GM19238 (cell line): ENCODE measurements at regions not wholly inside any gene's neighbourhood (a gene's known extent, or its start where the extent isn't known, plus 50 kb on each side); places are given as distances from the start of the nearest gene placed in this dataset.

Experiments used
- DNase-seq: peaks from one replicate; pipeline ENCODE4 v3.0.0; 2011; ENCODE audit warnings: low spot score; ENCODE audit not compliant: insufficient read length

- no peak for DNase-seq
These were observed 517.5 kb downstream of the EFNA5 start for GRCh38 chr5:107153283-107153682.

- no peak for DNase-seq
These were observed 521.3 kb downstream of the EFNA5 start for GRCh38 chr5:107149243-107150005.

DNA sequence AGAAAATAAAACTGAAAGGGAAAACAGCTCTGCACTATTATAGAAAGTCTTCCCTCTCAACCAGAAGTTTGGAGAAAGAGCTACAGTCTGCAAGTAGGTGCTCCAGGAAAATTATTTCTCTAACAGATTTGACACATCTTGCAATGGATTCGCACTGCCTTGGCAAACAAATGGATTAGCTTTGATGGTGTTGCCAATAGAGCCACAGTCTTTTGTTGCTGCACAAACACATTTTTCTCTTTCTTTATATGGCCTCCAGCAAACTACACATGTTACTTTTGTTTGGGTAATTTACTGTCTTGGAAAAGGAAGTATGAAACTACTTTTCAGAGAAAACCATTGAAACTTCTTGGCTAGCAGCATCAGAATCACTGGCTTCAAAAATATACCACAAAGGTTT is 523.1 kb downstream of the EFNA5 start:
- DNase-seq: no peak

- no peak for DNase-seq
These were observed 523.8 kb downstream of the EFNA5 start for GRCh38 chr5:107146901-107147300.

DNA sequence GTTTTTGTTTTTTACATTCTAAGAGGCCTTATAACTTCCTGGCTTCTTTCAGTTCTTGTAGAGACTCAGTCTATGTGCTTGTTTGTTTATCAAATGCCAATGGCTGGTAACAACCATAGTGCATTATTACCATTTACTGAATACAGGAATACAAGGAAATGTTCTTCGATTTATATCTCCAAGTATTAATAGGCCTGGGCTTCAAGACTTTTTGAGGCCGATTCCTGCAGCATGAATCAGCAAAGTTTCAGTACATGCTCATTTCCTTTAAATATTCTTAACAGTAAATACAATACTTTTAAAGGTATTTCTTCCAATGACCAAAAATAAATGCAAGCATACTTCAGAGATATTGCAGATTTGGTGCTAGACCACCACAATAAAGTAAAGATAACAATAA is 535.3 kb downstream of the EFNA5 start:
- DNase-seq: no peak

- DNase-seq: no peak
These were observed 535.8 kb downstream of the EFNA5 start for GRCh38 chr5:107134931-107135330.

GRCh38 chr5:107129051-107129450 is 541.7 kb downstream of the EFNA5 start:
- no peak for DNase-seq

GRCh38 chr5:107127878-107128277 is 542.9 kb downstream of the EFNA5 start:
- DNase-seq: no peak

DNA sequence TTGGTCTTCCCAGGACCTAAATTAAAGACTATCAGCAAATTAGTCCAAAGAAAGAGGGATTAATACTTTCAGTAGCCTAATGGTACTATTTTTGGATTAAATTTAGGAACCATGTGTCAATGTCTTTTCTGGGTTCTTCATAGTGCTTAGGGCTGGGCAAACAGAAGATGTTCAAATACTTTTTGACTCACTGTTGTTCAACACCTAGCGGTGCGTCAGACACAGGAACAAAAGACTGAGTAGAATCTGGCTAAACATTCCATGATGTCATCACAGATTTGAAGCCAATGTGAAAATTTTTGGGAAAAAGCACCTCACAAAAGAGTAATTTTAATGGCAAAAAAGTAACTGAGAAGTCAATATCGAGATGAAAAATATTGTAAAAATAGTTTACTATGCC is 544.4 kb downstream of the EFNA5 start:
- DNase-seq: no peak

GRCh38 chr5:107124376-107124775 is 546.4 kb downstream of the EFNA5 start:
- no peak for DNase-seq

GRCh38 chr5:107123014-107123413 is 547.7 kb downstream of the EFNA5 start:
- DNase-seq: no peak

DNA sequence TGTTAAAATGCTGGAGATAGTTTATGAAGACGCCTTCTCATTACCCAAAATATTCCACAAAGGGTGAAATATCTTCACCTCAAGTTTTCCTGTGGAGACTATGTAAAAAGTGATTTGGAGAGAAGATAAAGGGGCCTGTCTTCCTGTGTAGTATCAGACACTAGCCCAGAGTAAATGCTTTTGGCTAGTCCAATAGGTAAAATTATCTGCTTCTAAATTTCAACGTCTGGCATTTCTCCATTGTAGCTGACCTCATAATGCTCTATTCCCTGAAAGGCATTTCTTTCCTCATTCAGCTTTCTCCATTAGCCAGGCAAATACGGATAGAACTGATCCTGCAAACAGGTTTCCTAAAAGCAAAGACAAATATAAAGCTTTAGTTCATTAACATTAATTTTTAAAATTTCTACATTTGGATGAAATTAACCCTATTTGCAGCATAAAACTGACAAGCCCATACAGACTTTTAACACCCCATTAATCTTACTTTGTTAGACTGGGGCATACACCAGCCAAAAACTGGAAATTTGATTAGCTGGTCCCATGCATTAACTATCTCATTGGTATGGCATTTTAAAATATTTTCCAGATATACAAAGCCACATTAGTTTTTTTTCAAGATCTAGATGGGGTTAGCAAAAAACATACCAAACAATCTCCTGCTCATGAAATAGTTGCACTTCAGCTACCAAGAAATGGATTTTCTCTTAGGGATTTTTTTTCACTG is 548.8 kb downstream of the EFNA5 start:
- DNase-seq: no peak

DNA sequence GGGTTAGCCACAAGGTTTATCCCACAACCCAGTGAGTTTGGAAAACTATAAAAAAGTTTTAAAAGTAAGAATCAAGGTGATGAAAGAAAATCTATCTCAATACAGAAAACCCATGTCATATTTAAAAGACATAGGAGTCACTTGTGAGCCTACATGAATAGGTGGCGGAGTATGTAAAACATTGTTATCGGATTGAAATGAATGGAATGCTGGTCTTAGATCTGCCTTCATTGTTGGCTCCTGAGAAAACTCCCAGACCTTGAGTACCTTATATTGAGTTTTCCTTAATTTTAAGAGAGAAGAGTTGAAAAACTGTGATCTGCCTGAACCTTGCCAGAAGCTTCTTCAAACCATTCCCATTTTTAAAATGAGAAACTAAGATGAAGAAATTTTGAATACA is 551.1 kb downstream of the EFNA5 start:
- no peak for DNase-seq

GRCh38 chr5:107118184-107119019 is 552.3 kb downstream of the EFNA5 start:
- no peak for DNase-seq

DNA sequence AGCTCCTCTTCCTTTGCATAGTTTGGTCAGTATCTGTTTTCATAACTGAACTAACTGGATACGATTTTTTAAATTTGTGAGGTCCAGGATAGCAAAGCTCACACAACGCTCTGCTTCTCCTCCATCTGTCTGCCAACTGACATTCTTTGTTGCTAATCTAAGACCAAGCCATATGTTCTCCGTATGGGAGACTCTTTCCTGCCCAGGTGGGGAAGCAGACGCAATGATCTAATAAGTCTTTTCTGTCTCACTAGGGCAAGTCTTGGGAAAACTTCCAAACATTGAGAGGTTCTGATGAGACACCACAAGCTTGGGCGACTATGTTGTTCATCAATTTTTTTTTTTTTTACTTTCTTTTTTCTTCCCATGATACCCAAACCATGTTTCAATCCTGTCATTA is 558.5 kb downstream of the EFNA5 start:
- DNase-seq: no peak

- no peak for DNase-seq
These were observed 566.4 kb downstream of the EFNA5 start for GRCh38 chr5:107104040-107104995.

GRCh38 chr5:107103522-107103921 is 567.2 kb downstream of the EFNA5 start:
- no peak for DNase-seq

DNA sequence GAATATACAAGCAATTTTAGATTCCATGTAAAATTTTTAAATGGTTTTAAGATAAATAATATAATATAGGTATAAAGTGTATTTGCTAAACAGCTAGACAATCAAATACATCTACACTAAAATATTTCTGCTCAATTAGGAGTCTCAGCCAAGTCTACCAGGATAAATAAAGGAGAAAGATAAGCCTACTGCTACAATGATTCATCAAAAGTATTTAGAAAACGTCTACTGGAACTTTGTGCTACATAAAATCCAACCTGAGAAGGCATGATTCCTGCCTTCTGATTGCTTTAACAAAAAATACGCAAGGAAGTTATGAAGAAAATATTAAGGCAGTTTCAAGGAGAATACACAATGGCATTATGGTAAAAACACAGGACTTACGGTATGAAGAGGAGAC is 570.6 kb downstream of the EFNA5 start:
- DNase-seq: no peak

GRCh38 chr5:107099506-107099905 is 571.2 kb downstream of the EFNA5 start:
- no peak for DNase-seq

- DNase-seq: no peak
These were observed 578.0 kb downstream of the EFNA5 start for GRCh38 chr5:107092695-107093094.

DNA sequence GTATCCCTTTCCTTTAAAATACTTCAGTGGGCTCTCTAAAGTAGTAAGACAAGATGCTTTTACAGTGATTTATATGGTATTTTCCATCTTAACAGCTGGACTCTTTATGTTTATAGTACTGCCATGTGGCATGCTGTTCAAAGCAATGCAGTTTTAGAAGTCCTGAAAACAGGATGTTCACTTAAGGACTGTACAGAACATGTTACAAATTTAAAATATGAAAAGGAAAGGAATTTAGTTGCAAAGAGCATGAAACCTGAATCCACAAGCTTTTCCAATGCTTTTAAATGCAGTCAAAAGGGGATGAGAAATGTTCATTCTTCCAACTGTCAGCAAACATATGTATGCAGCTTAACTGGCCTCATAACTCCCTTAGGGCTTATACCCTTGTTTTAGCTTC is 580.2 kb downstream of the EFNA5 start:
- DNase-seq: no peak
